Dermis microvascular lymphatic vessel endothelial cell (primary cell): ENCODE measurements at regions not wholly inside any gene's neighbourhood (a gene's known extent, or its start where the extent isn't known, plus 50 kb on each side); places are given as distances from the start of the nearest gene placed in this dataset.

Experiments
- DNase-seq, 2 donors: peaks; one replicate each; pipeline versions ENCODE4 v3.0.0 to v3.0.0-alpha.2; 2010; ENCODE audit warnings: low read depth in 2 of 2

GRCh38 chr3:153313302-153313965 lies 151.4 kb downstream of the RAP2B start:
- DNase-seq = no peak

DNA sequence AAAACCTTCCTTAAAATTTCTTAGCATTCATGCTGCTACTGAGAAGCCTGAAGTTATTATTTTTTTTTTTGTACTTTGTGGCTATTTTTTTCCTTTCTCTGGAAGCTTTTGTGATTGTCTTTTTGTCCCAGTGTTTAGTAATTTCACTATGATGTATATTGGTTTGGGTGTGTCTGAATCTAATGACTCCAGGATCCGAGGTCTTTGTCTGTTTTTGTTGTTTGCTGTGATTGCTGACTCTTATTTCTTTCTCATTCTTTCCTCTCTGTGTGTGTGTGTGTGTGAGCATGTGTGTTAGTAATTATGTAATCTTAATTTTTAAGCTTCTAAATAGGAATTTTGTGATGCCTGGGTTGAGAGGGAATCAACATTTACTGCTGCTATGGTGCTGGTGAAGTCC lies 152.0 kb downstream of the RAP2B start:
- no peak for DNase-seq

GRCh38 chr3:153315781-153316180 lies 153.8 kb downstream of the RAP2B start:
- DNase-seq = no peak

DNA sequence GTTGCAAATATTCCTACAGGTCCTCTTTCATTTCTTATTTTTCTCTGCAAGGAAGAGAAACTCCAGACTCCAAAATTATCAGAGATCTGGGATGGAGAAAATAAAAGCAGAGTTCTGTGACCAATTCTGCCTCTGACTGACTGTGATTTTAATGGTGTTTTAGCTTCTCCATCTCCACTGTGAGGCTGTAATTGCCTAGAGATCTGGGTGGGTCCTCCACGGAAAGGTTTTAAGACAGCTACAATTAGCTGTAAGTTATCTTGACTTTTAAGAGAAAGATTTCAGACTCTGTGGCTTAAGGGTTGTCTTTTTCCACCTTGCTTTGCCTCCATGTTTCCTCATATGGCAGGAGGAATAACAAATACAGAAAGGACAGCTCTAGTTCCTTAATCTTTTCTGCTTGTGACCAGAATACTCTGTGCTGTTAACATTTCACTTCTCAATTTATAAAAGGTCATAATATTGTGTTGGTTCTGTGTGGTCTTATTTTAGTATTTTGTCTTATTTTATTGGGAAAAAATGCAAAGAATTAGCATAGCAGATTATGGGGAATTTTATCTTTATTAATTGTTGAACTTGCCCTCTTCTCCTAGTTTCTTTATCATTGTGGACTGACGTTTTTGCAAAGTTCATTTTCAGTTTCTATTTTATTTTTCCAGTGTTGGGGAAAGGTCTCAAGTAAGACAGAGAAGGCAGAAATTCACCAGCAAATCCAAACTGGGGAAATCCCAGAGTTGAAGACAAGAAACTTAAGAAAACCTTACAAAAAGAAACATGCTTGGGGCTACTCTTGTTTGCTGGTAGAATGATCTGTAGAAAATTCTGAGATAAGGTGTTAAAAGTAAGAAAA lies 157.9 kb downstream of the RAP2B start:
- DNase-seq = no peak

DNA sequence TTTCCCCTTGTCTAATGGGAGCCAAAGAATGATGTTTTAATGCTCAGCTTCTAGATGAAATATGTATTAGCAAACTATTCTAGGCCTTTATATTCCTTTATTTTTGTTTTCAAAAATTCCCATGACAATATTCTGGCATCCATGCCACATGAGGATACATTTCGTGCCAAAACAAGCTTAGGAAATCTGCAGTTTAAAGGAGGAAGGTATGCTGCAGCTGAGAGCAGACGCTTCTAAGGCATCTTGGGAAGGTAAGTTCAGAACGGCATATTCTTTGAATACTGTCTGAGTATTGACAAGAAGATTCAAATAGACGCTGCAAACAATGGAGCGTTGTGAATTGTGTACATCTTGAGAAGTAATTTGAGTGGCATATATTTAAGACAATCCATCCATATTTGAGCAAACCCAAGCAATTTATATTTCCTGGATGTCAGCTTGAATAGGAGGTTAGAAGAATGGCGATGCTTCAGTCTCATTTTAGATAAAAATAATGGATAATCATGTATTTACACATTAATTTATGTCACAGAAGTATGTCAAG lies 158.6 kb downstream of the RAP2B start:
- no peak for DNase-seq

- no peak for DNase-seq
Measured at GRCh38 chr3:153328690-153329089, 166.7 kb downstream of the RAP2B start.

- no peak for DNase-seq
Measured at GRCh38 chr3:153330901-153331300, 168.9 kb downstream of the RAP2B start.

- DNase-seq = no peak
Measured at GRCh38 chr3:153331676-153332075, 169.7 kb downstream of the RAP2B start.

GRCh38 chr3:153334558-153334957 lies 172.5 kb downstream of the RAP2B start:
- DNase-seq = no peak

GRCh38 chr3:153337369-153337768 lies 175.3 kb downstream of the RAP2B start:
- DNase-seq = no peak

DNA sequence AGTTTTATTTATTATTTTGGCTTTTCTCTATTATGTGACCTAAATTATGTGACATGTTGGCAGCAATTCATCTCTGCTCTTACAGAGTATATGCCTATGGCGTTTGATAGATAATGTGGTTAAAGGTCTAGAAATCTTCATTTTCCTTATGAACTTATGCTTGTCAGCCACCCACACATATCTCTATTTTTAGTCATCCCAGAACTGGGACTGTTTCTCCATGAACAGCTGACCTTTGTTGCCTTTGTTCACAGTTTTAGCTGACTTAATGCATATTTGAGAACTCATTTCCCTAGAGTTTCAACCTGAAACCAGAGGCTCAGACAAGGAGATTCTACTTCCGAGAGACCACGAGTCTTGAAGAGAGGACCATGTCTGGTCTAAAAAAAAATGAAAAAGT lies 176.5 kb downstream of the RAP2B start:
- no peak for DNase-seq

GRCh38 chr3:153339065-153339464 lies 177.0 kb downstream of the RAP2B start:
- no peak for DNase-seq

- no peak for DNase-seq
Measured at GRCh38 chr3:153343988-153344782, 182.2 kb downstream of the RAP2B start.

GRCh38 chr3:153348457-153349107 lies 186.6 kb downstream of the RAP2B start:
- no peak for DNase-seq

DNA sequence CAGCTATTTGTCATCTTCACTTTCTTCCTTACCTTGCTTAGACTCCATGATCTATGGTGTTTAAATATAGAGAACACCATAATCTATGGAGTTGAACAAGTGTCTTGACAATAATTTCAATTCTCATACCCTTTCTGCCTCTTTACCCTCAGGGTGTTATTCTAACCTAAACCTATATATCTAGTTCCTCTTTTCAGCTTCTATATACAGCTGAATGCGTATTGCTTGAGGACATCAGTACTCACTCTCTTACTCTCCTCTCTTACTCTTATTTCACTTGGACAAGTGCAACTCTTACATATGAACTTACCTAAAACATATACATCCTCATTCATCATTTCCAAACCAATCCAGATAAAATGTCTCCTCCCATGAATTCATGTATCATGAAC lies 187.1 kb downstream of the RAP2B start:
- no peak for DNase-seq

DNA sequence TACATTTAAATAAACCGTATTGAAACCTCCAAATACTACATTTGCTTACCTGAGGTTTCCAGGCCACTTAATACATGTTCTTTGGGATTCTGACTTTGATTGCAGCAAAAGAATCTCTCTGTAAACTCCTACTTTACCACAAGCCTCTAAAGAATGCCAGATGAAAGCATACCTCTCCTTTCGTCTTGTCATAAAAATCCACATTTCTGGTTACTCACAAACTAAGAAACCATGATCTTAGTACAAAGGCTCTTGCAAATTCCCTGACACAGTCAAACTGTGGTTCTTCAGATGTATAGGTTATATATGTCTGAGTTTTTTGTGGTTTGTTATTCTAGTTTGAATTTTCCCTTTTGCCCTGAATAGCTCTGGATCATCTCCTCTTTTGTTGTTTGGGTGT lies 188.4 kb downstream of the RAP2B start:
- DNase-seq = no peak

- no peak for DNase-seq
Measured at GRCh38 chr3:153354641-153355040, 192.6 kb downstream of the RAP2B start.

- DNase-seq = no peak
Measured at GRCh38 chr3:153355559-153355958, 193.5 kb downstream of the RAP2B start.

- no peak for DNase-seq
Measured at GRCh38 chr3:153356908-153357307, 194.9 kb downstream of the RAP2B start.

DNA sequence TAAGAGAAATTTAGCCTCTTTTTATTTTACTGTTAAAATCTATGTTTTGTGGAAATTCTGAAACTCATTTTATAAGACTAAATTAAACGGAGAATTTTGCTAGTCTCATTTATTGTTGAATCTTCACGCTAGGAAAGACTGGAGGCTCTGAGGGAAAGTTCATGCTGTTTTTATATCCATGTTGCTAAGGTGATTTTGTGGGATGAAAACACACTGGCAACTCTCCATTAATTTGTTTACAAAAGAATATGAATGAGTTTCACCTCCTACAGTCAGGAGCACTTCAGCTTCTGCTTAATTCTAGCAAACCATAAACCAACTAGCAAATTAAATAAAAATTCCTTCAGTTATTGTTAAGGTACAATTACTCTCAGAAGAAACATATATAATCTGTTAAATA lies 195.4 kb downstream of the RAP2B start:
- DNase-seq = no peak

DNA sequence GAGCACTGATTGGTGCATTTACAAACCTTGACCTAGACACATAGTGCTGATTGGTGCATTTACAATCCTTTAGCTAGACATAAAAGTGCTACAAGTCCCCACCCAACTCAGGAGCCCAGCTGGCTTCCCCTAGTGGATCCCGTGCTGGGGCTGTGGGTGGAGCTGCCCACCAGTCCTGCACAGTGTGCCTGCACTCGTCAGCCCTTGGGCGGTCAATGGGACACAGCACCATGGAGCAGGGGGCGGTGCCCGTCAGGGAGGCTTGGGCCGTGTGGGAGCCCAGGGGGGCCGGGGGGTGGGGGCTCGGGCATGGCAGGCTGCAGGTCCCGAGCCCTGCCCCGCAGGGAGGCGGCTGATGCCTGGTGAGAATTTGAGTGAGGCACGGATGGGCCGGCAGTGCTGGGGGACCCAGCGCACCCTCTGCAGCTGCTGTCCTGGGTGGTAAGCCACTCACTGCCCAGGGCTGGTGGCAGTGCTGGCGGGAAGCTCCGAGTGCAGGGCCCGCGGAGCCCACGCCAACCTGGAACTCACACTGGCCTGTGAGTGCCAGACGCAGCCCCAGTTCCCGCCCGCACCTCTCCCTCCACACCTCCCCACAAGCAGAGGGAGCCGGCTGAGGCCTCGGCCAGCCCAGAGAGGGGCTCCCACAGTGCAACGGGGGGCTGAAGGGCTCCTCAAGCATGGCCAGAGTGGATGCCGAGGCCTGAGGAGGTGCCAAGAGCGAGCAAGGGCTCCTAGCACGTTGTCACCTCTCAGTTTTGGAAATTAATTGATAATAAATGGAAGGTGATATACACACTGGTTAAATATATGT lies 207.7 kb downstream of the RAP2B start:
- DNase-seq = no peak
